HUES64 (cell line): ENCODE measurements at regions not wholly inside any gene's neighbourhood (a gene's known extent, or its start where the extent isn't known, plus 50 kb on each side); places are given as distances from the start of the nearest gene placed in this dataset.

Experiments
- H3K27ac ChIP-seq: 2 replicates; pipeline ENCODE4 v1.7.0; 2013; ENCODE audit warnings: low read depth, low read length, inconsistent platforms
- H3K27me3 ChIP-seq: 2 replicates; pipeline ENCODE4 v1.6.1; 2013; ENCODE audit warnings: mild to moderate bottlenecking, low read length; ENCODE audit not compliant: insufficient read depth
- H3K36me3 ChIP-seq: 2 replicates; pipeline ENCODE4 v1.6.1; 2013; ENCODE audit warnings: mild to moderate bottlenecking, low read length; ENCODE audit not compliant: insufficient read depth
- H3K4me1 ChIP-seq: 2 replicates; pipeline ENCODE4 v1.6.1; 2013; ENCODE audit warnings: mild to moderate bottlenecking, low read length, moderate library complexity; ENCODE audit not compliant: insufficient read depth
- H3K4me3 ChIP-seq: 2 replicates; pipeline ENCODE4 v1.5.1; 2013; ENCODE audit warnings: mild to moderate bottlenecking, low read length, moderate library complexity
- H3K9ac ChIP-seq: 2 replicates; pipeline ENCODE4 v1.6.1; 2013; ENCODE audit warnings: mild to moderate bottlenecking, low read depth, low read length
- H3K9me3 ChIP-seq: 2 replicates; pipeline ENCODE4 v1.6.1; 2013; ENCODE audit warnings: low read depth, low read length; ENCODE audit not compliant: insufficient read depth
- WGBS: fragments of 150-250, 120-280 bp; methylation state at CpG from one replicate; pipeline ENCODE4 v1.1.7; 2013; ENCODE audit warnings: missing lambda C conversion rate; 5-methylcytosine and 5-hydroxymethylcytosine counted together

GRCh38 chr9:29514862-29515261, 1941.6 kb upstream of the C9orf72 start:
- peaks cover 7% of the 10 kb centered on the region; the same call in 1 of the 2 replicates for H3K27me3 ChIP-seq
- no peak overlapping the region for H3K27ac ChIP-seq
- 76% methylated on average over 8 of the region's 8 CpGs for WGBS
- peaks cover 18% of the 10 kb centered on the region for H3K4me1 ChIP-seq
- peak overlapping the region; percentile 0; the same call in 1 of the 2 replicates for H3K4me3 ChIP-seq
- peaks cover 15% of the 10 kb centered on the region for H3K9me3 ChIP-seq
- H3K9ac ChIP-seq = no peak overlapping the region
- 0 out of 2 replicates have a peak, but pooled peaks cover 3% of the 10 kb centered on the region for H3K36me3 ChIP-seq

DNA sequence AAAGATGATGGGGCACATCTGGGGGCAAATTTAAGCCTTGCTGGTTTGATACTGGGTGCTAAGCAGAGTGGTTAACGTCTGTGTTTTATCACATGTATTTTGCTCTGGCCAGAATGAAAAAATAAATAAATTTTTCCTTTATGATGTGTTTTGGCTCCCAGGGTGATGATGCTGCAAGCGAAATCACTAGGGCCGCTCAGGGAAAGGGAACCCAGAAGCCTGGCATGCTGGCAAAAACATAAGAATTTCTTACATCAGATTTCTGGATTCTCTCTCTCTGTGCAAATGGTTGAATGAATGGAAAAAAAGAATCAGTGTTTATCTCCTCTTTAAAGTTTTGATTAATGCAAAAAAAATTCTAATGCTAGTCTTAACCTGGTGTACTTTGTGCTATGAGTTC, 1975.2 kb upstream of the C9orf72 start:
- H3K27ac ChIP-seq = no peak overlapping the region
- no peak overlapping the region for H3K9ac ChIP-seq
- H3K27me3 ChIP-seq = no peaks in the 10 kb centered on the region
- H3K9me3 ChIP-seq = no peaks in the 10 kb centered on the region
- no peaks in the 10 kb centered on the region for H3K36me3 ChIP-seq
- 100% methylated on average over 3 of the region's 3 CpGs for WGBS
- H3K4me3 ChIP-seq = no peak overlapping the region
- no peaks in the 10 kb centered on the region for H3K4me1 ChIP-seq

DNA sequence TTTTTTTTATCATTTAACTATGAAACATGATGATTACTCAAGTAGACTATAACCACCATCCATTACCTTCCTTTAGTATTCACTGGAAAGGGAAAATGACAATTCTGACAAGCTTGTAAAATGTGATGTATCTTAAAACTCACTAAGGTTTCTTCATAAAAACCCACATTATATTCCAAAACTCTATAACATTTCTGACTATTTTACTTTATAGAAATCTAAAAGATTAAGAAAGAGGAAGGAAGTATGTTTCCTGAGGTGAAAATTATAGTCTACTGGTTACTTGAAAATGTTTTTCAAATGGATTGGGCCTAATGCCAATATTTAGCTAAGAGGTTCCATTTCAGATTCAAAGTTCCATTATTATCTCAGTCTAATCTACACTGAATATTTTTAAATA, 1982.2 kb upstream of the C9orf72 start:
- no peaks in the 10 kb centered on the region; the same call in 1 of the 2 replicates for H3K9me3 ChIP-seq
- H3K4me1 ChIP-seq = no peaks in the 10 kb centered on the region
- H3K9ac ChIP-seq = no peak overlapping the region
- no peak overlapping the region for H3K27ac ChIP-seq
- no peak overlapping the region for H3K4me3 ChIP-seq
- H3K36me3 ChIP-seq = no peaks in the 10 kb centered on the region
- no peaks in the 10 kb centered on the region for H3K27me3 ChIP-seq

GRCh38 chr9:29556317-29556716, 1983.0 kb upstream of the C9orf72 start:
- Histone ChIP-seq H3K36me3 (no peaks in the 10 kb centered on the region), H3K4me3 (no peak overlapping the region), H3K27ac (no peak overlapping the region), H3K27me3 (no peaks in the 10 kb centered on the region), H3K4me1 (no peaks in the 10 kb centered on the region), H3K9me3 (no peaks in the 10 kb centered on the region; the same call in 1 of the 2 replicates), H3K9ac (no peak overlapping the region)
- WGBS = 96% methylated on average over 3 of the region's 3 CpGs

- WGBS = 100% methylated on average over 1 of the region's 2 CpGs
- H3K36me3 ChIP-seq = no peaks in the 10 kb centered on the region
- no peaks in the 10 kb centered on the region; the same call in 1 of the 2 replicates for H3K9me3 ChIP-seq
- no peak overlapping the region for H3K9ac ChIP-seq
- H3K4me1 ChIP-seq = no peaks in the 10 kb centered on the region
- H3K27me3 ChIP-seq = no peaks in the 10 kb centered on the region
- H3K27ac ChIP-seq = no peak overlapping the region
- no peak overlapping the region for H3K4me3 ChIP-seq
Measured at GRCh38 chr9:29556746-29557145, 1983.5 kb upstream of the C9orf72 start.

GRCh38 chr9:29564564-29564963, 1991.3 kb upstream of the C9orf72 start:
- Histone ChIP-seq H3K9ac (no peak overlapping the region), H3K4me1 (peaks cover 6% of the 10 kb centered on the region; the same call in 1 of the 2 replicates), H3K9me3 (no peaks in the 10 kb centered on the region), H3K4me3 (no peak overlapping the region), H3K36me3 (no peaks in the 10 kb centered on the region), H3K27me3 (no peaks in the 10 kb centered on the region), H3K27ac (no peak overlapping the region)
- WGBS = 94% methylated on average over 1 of the region's 1 CpG

- Histone ChIP-seq H3K9ac (no peak overlapping the region), H3K27me3 (no peaks in the 10 kb centered on the region), H3K36me3 (no peaks in the 10 kb centered on the region), H3K4me3 (no peak overlapping the region), H3K27ac (no peak overlapping the region), H3K9me3 (no peaks in the 10 kb centered on the region), H3K4me1 (no peaks in the 10 kb centered on the region)
- no CpG with 5 or more reads among the region's 1 CpG for WGBS
Measured at GRCh38 chr9:29575219-29575618, 2001.9 kb upstream of the C9orf72 start.

- Histone ChIP-seq H3K4me3 (no peak overlapping the region), H3K4me1 (no peaks in the 10 kb centered on the region), H3K36me3 (no peaks in the 10 kb centered on the region), H3K9ac (no peak overlapping the region), H3K9me3 (no peaks in the 10 kb centered on the region), H3K27ac (no peak overlapping the region), H3K27me3 (no peaks in the 10 kb centered on the region)
- 67% methylated on average over 2 of the region's 2 CpGs for WGBS
Measured at GRCh38 chr9:29588361-29588760, 2015.1 kb upstream of the C9orf72 start.

DNA sequence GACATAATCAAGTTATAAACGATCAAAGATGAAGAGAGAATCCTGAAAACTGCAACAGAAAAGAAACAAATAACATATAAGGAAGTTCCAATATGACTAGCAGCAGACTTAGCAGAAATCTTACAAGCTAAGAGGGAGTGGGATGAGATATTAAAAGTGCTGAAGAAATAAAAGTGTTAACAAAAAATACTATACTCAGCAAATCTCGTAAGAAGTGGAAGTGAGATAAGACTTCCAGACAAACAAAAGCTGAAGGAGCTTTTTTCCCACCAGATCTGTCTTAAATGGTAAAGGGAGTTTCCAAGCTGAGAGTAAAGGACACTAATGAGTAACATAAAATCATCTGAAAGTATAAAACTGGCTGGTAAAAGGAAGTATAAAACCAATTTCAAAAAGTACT, 2036.0 kb upstream of the C9orf72 start:
- WGBS = 90% methylated on average over 1 of the region's 2 CpGs
- H3K4me1 ChIP-seq = no peaks in the 10 kb centered on the region

DNA sequence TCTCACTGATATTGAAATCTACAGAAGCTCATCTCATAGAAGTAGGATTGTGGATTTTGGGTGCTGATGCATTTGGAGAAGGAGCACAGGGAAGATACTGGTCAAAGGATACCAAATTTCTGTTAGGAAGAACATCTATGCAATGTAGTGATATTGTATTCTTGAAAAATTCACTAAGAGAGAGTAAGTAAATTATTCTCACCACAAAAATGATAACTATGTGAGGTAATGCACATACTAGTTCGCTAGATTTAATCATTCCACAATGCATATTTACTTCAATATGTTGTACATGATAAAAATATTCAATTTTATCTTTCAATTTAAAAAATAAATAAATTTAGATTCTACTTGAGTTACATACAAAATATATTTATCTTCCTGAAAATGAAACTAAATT, 2040.5 kb upstream of the C9orf72 start:
- Histone ChIP-seq H3K27ac (no peak overlapping the region), H3K4me3 (no peak overlapping the region), H3K9me3 (no peaks in the 10 kb centered on the region), H3K9ac (no peak overlapping the region), H3K4me1 (no peaks in the 10 kb centered on the region), H3K27me3 (no peaks in the 10 kb centered on the region), H3K36me3 (no peaks in the 10 kb centered on the region)
- no CpG with 5 or more reads among the region's 1 CpG for whole genome bisulfite sequencing

More for the DNA sequence above, 2036.0 kb upstream of the C9orf72 start:
- Histone ChIP-seq H3K27ac (no peak overlapping the region), H3K36me3 (no peaks in the 10 kb centered on the region), H3K9ac (no peak overlapping the region), H3K4me3 (no peak overlapping the region), H3K9me3 (no peaks in the 10 kb centered on the region), H3K27me3 (no peaks in the 10 kb centered on the region)

DNA sequence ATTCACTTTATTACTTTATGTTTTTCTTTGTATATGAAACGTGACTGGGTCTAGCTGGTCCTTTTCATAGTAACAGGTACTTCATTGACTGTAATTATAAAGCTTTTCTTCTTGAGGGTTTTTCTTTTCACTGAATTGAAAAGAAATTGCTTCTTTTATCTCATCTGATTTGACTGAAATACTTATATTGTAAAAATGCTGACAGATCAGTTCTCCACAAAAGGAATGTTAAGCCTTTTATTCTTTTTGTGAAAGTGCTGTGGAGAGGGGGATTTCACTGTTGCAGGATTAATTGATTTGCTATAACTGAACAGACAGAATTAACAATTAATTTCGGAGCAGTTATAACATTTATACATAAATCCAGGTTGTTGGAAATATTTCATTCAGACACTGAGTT, 2043.6 kb upstream of the C9orf72 start:
- no peaks in the 10 kb centered on the region for H3K36me3 ChIP-seq
- no peaks in the 10 kb centered on the region for H3K4me1 ChIP-seq
- no peak overlapping the region for H3K27ac ChIP-seq
- H3K4me3 ChIP-seq = no peak overlapping the region
- no peak overlapping the region for H3K9ac ChIP-seq
- H3K9me3 ChIP-seq = no peaks in the 10 kb centered on the region
- no peaks in the 10 kb centered on the region for H3K27me3 ChIP-seq
- no CpG with 5 or more reads among the region's 2 CpGs for WGBS

DNA sequence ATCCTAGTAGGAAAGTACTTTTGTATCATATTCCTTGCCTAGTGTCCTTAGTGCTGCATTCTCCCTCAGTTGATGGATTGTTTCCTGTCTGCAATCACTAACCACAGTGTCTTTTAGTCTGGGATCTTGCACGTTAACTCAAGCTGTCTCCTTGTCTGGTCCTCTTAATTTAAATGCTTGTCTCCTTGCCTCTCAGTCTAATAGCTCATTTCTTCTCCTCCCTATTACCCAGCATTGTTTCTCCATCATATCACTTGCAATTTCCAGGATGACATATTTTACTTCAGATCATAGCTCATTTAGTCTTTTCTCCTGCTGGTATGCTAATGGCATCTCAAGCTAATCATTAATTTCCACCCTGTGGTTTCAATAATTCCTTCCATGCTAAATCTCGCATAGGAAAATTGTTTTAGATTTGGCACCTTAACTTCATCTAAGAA, 2052.0 kb upstream of the C9orf72 start:
- WGBS = 88% methylated on average over 2 of the region's 2 CpGs
- Histone ChIP-seq H3K4me1 (0 out of 2 replicates have a peak, but pooled peaks cover 4% of the 10 kb centered on the region), H3K4me3 (no peak overlapping the region), H3K27me3 (no peaks in the 10 kb centered on the region), H3K9ac (no peak overlapping the region), H3K27ac (no peak overlapping the region), H3K36me3 (no peaks in the 10 kb centered on the region), H3K9me3 (no peaks in the 10 kb centered on the region)
